K562 (cell line): ENCODE measurements at regions not wholly inside any gene's neighbourhood (a gene's known extent, or its start where the extent isn't known, plus 50 kb on each side); places are given as distances from the start of the nearest gene placed in this dataset.

ENCODE experiments used
- ATAC-seq: fragments of 200-7000 bp; cut with Tn5 transposase; 3 replicates; pipeline ENCODE4 v1.9.1; 2020; ENCODE audit warnings: moderate library complexity
- BruUV-seq: library from RNA; stranded (reverse); fragments of 400-500 nt; replicated peaks from 2 replicates; lab custom pipeline; 2021; lab: Mats Ljungman, UMichigan
- CTCF ChIA-PET: fragments of 300-600 bp; formaldehyde crosslinking; extraction: SDS; loops from one replicate; lab custom pipeline; 2021; ENCODE audit warnings: low intra/inter-chr PET ratio; lab: Yijun Ruan, JAX
- POLR2A ChIA-PET: fragments of 300-600, 350-650 bp; sonication (Branson Sonifier 250); formaldehyde crosslinking; extraction: SDS; loops from one replicate; lab custom pipeline; 2021; ENCODE audit warnings: antibody characterized with exemption, inconsistent platforms; lab: Yijun Ruan, JAX
- DNase-seq, 4 experiments: peaks; one replicate each; pipeline versions ENCODE4 v3.0.0 to v3.0.0-alpha.2; 2011 to 2018; ENCODE audit warnings: low spot score in 3 of 4, mixed read lengths in 3 of 4; ENCODE audit errors: extremely low read depth in 1 of 4
- FAIRE-seq: peaks from 2 replicates; lab custom pipeline; 2011; peaks lifted over from hg19 to GRCh38; lab: Jason Lieb, UNC
- H2AFZ ChIP-seq: 2 replicates; pipeline ENCODE4 v1.6.0; 2011; ENCODE audit warnings: low read depth, low read length, control low read depth, inconsistent platforms
- H3K27ac ChIP-seq: fragments of 200-600 bp; 3 replicates; pipeline ENCODE4 v1.8.0; 2011; ENCODE audit warnings: low read depth, mild to moderate bottlenecking, control low read depth, inconsistent platforms, low read length, moderate library complexity, mixed read lengths; ENCODE audit errors: extremely low read depth
- H3K27me3 ChIP-seq, 2 experiments: fragments of 300-600 bp in 1 of 2; 2 replicates in 1 of 2; 3 replicates in 1 of 2; pipeline versions ENCODE4 v1.6.0 to v1.8.0; 2011; ENCODE audit warnings: inconsistent platforms in 2 of 2, low read length in 2 of 2, mild to moderate bottlenecking in 1 of 2, mixed read lengths in 1 of 2, moderate library complexity in 1 of 2; ENCODE audit not compliant: control insufficient read depth in 2 of 2, insufficient read depth in 2 of 2
- H3K36me3 ChIP-seq: fragments of 300-600 bp; 3 replicates; pipeline ENCODE4 v1.8.0; 2011; ENCODE audit warnings: mild to moderate bottlenecking, low read length, inconsistent platforms; ENCODE audit not compliant: control insufficient read depth, insufficient read depth
- H3K4me1 ChIP-seq, 2 experiments: fragments of 200-600 bp in 1 of 2; replicated peaks in 1 of 2; 2 replicates in 1 of 2; 3 replicates in 1 of 2; pipeline versions ENCODE4 v1.5.1 to v1.8.0; 2011; ENCODE audit warnings: inconsistent platforms in 2 of 2, low read length in 2 of 2, mild to moderate bottlenecking in 1 of 2, mixed read lengths in 1 of 2, moderate library complexity in 1 of 2; ENCODE audit not compliant: control insufficient read depth in 2 of 2, insufficient read depth in 2 of 2
- H3K4me2 ChIP-seq: 2 replicates; pipeline ENCODE4 v1.6.1; 2011; ENCODE audit warnings: low read length, control low read depth, inconsistent platforms, mixed read lengths; ENCODE audit not compliant: insufficient read depth
- H3K4me3 ChIP-seq: fragments of 200-600 bp; sonication (generic), shearing (Covaris generic); 2 replicates; pipeline ENCODE4 v1.5.1; 2016; ENCODE audit warnings: control low read depth, inconsistent platforms
- H3K79me2 ChIP-seq: fragments of 200-600 bp; 3 replicates; pipeline ENCODE4 v1.8.0; 2011; ENCODE audit warnings: low read length, inconsistent platforms; ENCODE audit not compliant: control insufficient read depth, insufficient read depth
- H3K9ac ChIP-seq, 2 experiments: 2 replicates each; pipeline versions ENCODE4 v1.6.0 to v1.6.1; 2011; ENCODE audit warnings: low read depth in 2 of 2, low read length in 2 of 2, control low read depth in 1 of 2, inconsistent platforms in 1 of 2, mild to moderate bottlenecking in 1 of 2, mixed read lengths in 1 of 2; ENCODE audit not compliant: insufficient read depth in 1 of 2
- H3K9me1 ChIP-seq: one replicate; pipeline ENCODE4 v1.6.0; 2011; ENCODE audit warnings: inconsistent platforms, mild to moderate bottlenecking, low read length, moderate library complexity; ENCODE audit not compliant: control insufficient read depth, insufficient read depth
- H3K9me3 ChIP-seq: replicated peaks from 2 replicates; pipeline ENCODE4 v1.5.1; 2011; ENCODE audit warnings: low read depth, low read length, inconsistent platforms; ENCODE audit not compliant: control insufficient read depth, insufficient read depth
- H4K20me1 ChIP-seq: replicated peaks from 2 replicates; pipeline ENCODE4 v1.6.1; 2011; ENCODE audit warnings: low read length, inconsistent platforms, mixed read lengths; ENCODE audit not compliant: control insufficient read depth, insufficient read depth
- CC2D1A ChIP-seq: fragments of 450-650 bp; IDR thresholded peaks from 2 replicates; pipeline ENCODE4 v1.6.1; 2017; ENCODE audit warnings: mild to moderate bottlenecking
- HMGN3 ChIP-seq: IDR thresholded peaks from 2 replicates; pipeline ENCODE4 v1.6.1; 2011; ENCODE audit warnings: borderline replicate concordance, low read depth, mild to moderate bottlenecking, mixed read lengths, low read length; ENCODE audit not compliant: insufficient read length; ENCODE audit errors: extremely low read depth
- RBBP5 ChIP-seq: fragments of 200-600 bp; sonication (generic); IDR thresholded peaks from 2 replicates; pipeline ENCODE4 v1.6.1; 2012; ENCODE audit warnings: borderline replicate concordance, mild to moderate bottlenecking, low read length, control low read depth, inconsistent platforms; ENCODE audit not compliant: insufficient read depth, poor library complexity, severe bottlenecking
- REST ChIP-seq, 2 experiments: fragments of 450-650 bp; formaldehyde crosslinking in 1 of 2; IDR thresholded peaks; 2 replicates each; pipeline versions ENCODE4 v1.4.0 to v1.6.1; 2014 to 2020; ENCODE audit warnings: mild to moderate bottlenecking in 2 of 2, borderline replicate concordance in 1 of 2, low read depth in 1 of 2
- ZNF263 ChIP-seq: sonication (generic); formaldehyde crosslinking; IDR thresholded peaks from 2 replicates; pipeline ENCODE4 v1.8.0; 2022; ENCODE audit warnings: mild to moderate bottlenecking, missing genetic modification reagents, borderline replicate concordance
- WGBS: fragments of 100-300 bp; shearing (Covaris generic); methylation state at CpG from one replicate; pipeline ENCODE4 v1.1.6; 2016; ENCODE audit warnings: low coverage, mixed read lengths; ENCODE audit not compliant: insufficient coverage; ENCODE audit errors: missing lambda C conversion rate; 5-methylcytosine and 5-hydroxymethylcytosine counted together
- in situ Hi-C: fragments of 300-500 bp; cut with MboI; formaldehyde crosslinking; loops from 4 replicates; pipeline ENCODE4 v1.15.0; 2018; ENCODE audit warnings: inconsistent platforms, mixed read lengths
- intact Hi-C: fragments of 100-400 bp; cut with micrococcal nuclease; formaldehyde crosslinking; loops from 2 replicates; pipeline ENCODE4 v1.14.2; 2022
- TF ChIP-seq, protein P1 (sequence below), 2 experiments: fragments of 150-350 bp in 1 of 2; IDR thresholded peaks; 2 replicates each; pipeline ENCODE4 v1.6.1; 2012 to 2016; ENCODE audit warnings: low read depth in 2 of 2, low read length in 2 of 2, mild to moderate bottlenecking in 1 of 2, moderate library complexity in 1 of 2

- Histone ChIP-seq H3K4me1 (no peaks in the 10 kb centered on the region), H2AFZ (no peak overlapping the region), H3K4me3 (no peak overlapping the region), H3K27ac (no peak overlapping the region), H3K4me2 (no peak overlapping the region), H3K9me3 (no peaks in the 10 kb centered on the region), H3K9ac (no peak overlapping the region), H4K20me1 (no peaks in the 10 kb centered on the region), H3K27me3 (no peaks in the 10 kb centered on the region), H3K9me1 (no peaks in the 10 kb centered on the region), H3K79me2 (no peaks in the 10 kb centered on the region), H3K36me3 (no peaks in the 10 kb centered on the region)
- DNase-seq: no peak
- in situ Hi-C loops (no loop called here), intact Hi-C loops (no loop called here)
- WGBS: 3% methylated on average over 15 of the region's 15 CpGs
- POLR2A ChIA-PET: no interaction called here
- no TSS peak for BruUV-seq
- FAIRE-seq: no peak
- CTCF ChIA-PET: no interaction called here
- ATAC-seq: no peak
- TF ChIP-seq RBBP5: no peak
- TF ChIP-seq, protein P1, sequence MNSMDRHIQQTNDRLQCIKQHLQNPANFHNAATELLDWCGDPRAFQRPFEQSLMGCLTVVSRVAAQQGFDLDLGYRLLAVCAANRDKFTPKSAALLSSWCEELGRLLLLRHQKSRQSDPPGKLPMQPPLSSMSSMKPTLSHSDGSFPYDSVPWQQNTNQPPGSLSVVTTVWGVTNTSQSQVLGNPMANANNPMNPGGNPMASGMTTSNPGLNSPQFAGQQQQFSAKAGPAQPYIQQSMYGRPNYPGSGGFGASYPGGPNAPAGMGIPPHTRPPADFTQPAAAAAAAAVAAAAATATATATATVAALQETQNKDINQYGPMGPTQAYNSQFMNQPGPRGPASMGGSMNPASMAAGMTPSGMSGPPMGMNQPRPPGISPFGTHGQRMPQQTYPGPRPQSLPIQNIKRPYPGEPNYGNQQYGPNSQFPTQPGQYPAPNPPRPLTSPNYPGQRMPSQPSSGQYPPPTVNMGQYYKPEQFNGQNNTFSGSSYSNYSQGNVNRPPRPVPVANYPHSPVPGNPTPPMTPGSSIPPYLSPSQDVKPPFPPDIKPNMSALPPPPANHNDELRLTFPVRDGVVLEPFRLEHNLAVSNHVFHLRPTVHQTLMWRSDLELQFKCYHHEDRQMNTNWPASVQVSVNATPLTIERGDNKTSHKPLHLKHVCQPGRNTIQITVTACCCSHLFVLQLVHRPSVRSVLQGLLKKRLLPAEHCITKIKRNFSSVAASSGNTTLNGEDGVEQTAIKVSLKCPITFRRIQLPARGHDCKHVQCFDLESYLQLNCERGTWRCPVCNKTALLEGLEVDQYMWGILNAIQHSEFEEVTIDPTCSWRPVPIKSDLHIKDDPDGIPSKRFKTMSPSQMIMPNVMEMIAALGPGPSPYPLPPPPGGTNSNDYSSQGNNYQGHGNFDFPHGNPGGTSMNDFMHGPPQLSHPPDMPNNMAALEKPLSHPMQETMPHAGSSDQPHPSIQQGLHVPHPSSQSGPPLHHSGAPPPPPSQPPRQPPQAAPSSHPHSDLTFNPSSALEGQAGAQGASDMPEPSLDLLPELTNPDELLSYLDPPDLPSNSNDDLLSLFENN (IDR thresholded peaks at IDR 0.05; ENCODE audit: low read depth in 2 of 2, low read length in 2 of 2): no peak
- no peak for TF ChIP-seq ZNF263 (CRISPR knock-in tag)
- TF ChIP-seq REST (IDR thresholded peaks at IDR 0.05; ENCODE audit: borderline replicate concordance): no peak
- no peak for TF ChIP-seq REST (CRISPR knock-in tag; IDR thresholded peaks at IDR 0.05; ENCODE audit: low read depth)
- no peak for TF ChIP-seq CC2D1A
- TF ChIP-seq HMGN3: no peak
These were observed 110.6 kb upstream of the PRMT8 start for GRCh38 chr12:3380200-3381043.
